ENCODE measurements at regions not wholly inside any gene's neighbourhood (a gene's known extent, or its start where the extent isn't known, plus 50 kb on each side); places are given as distances from the start of the nearest gene placed in this dataset.

DNA sequence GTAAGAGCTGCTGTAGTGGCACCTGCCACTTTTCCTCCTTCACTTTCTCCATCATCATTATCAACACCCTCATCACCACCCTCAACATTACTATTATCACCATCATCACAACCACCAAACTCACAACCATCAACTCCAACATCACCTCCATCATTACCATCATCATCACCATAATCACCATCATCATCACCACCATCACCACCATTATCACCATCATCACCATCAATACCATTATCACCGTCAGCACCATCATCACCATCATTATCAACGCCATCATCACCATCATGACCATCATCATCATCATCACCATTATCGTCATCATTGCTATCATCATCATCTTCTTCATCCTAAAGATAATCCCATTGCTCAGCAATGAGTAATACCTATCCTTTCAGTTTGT, 255.8 kb downstream of the CYRIA start:
- TF ChIP-seq, protein P1, sequence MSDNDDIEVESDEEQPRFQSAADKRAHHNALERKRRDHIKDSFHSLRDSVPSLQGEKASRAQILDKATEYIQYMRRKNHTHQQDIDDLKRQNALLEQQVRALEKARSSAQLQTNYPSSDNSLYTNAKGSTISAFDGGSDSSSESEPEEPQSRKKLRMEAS (IDR thresholded peaks at IDR 0.05), result no peak
- TF ChIP-seq TAF1 (conservative IDR thresholded peaks at IDR 0.05), result no peak
- TF ChIP-seq, protein P2, sequence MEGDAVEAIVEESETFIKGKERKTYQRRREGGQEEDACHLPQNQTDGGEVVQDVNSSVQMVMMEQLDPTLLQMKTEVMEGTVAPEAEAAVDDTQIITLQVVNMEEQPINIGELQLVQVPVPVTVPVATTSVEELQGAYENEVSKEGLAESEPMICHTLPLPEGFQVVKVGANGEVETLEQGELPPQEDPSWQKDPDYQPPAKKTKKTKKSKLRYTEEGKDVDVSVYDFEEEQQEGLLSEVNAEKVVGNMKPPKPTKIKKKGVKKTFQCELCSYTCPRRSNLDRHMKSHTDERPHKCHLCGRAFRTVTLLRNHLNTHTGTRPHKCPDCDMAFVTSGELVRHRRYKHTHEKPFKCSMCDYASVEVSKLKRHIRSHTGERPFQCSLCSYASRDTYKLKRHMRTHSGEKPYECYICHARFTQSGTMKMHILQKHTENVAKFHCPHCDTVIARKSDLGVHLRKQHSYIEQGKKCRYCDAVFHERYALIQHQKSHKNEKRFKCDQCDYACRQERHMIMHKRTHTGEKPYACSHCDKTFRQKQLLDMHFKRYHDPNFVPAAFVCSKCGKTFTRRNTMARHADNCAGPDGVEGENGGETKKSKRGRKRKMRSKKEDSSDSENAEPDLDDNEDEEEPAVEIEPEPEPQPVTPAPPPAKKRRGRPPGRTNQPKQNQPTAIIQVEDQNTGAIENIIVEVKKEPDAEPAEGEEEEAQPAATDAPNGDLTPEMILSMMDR (IDR thresholded peaks at IDR 0.05; ENCODE audit: low read depth, low read length, missing input control), result no peak
- TF ChIP-seq YY1 (IDR thresholded peaks at IDR 0.05), result no peak
- TF ChIP-seq, protein P3, sequence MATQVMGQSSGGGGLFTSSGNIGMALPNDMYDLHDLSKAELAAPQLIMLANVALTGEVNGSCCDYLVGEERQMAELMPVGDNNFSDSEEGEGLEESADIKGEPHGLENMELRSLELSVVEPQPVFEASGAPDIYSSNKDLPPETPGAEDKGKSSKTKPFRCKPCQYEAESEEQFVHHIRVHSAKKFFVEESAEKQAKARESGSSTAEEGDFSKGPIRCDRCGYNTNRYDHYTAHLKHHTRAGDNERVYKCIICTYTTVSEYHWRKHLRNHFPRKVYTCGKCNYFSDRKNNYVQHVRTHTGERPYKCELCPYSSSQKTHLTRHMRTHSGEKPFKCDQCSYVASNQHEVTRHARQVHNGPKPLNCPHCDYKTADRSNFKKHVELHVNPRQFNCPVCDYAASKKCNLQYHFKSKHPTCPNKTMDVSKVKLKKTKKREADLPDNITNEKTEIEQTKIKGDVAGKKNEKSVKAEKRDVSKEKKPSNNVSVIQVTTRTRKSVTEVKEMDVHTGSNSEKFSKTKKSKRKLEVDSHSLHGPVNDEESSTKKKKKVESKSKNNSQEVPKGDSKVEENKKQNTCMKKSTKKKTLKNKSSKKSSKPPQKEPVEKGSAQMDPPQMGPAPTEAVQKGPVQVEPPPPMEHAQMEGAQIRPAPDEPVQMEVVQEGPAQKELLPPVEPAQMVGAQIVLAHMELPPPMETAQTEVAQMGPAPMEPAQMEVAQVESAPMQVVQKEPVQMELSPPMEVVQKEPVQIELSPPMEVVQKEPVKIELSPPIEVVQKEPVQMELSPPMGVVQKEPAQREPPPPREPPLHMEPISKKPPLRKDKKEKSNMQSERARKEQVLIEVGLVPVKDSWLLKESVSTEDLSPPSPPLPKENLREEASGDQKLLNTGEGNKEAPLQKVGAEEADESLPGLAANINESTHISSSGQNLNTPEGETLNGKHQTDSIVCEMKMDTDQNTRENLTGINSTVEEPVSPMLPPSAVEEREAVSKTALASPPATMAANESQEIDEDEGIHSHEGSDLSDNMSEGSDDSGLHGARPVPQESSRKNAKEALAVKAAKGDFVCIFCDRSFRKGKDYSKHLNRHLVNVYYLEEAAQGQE (IDR thresholded peaks at IDR 0.05), result no peak
